ENCODE measurements at regions not wholly inside any gene's neighbourhood (a gene's known extent, or its start where the extent isn't known, plus 50 kb on each side); places are given as distances from the start of the nearest gene placed in this dataset.

DNA sequence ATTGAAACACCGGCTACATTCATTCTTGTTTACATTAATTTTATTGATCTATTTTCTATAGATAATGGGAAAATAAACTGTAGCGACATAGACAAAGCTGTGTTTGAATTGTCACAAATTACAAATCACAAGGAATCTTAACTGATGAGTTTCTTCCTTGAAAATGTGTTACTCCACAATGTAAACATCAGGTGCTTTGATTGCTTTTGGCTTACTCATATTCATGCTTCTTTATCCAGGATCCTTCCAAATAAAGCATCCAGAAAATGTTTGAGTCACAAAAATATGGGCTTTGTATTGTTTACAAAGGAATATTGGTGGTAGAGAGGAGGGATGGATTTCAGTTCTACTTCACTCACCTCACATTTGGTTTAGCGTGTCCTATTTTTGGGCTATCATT is 64.0 kb downstream of the BMP2 start:
- WGBS (ENCODE audit: insufficient coverage) = no CpG with 5 or more reads among the region's 3 CpGs
- no peaks in the 10 kb centered on the region for H3K27me3 ChIP-seq (ENCODE audit: control insufficient read depth, insufficient read depth, low read length)

DNA sequence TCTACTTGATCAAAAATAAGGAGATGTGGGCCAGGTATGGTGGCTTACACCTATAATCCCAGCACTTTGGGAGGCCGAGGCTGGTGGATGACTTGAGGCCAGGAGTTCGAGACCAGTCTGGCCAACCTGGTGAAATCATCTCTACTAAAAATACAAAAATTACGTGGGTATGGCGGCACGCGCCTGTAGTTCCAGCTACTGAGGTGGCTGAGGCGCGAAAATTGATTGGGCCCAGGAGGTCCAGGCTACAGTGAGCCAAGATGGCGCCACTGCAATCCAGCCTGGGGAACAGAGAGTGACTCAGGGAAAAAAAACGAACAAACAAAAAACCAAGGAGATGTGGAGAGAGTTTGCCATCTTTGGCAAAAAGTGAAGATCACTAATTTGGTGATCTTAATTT is 65.3 kb downstream of the BMP2 start:
- WGBS (ENCODE audit: insufficient coverage) = 97% methylated on average over 10 of the region's 10 CpGs

More for the DNA sequence above, 64.0 kb downstream of the BMP2 start:
- no peak for DNase-seq
- Histone ChIP-seq H3K36me3 (ENCODE audit: control insufficient read depth, insufficient read depth, low read length) (no peaks in the 10 kb centered on the region), H3K27ac (ENCODE audit: low read length) (no peak overlapping the region), H3K4me1 (ENCODE audit: control insufficient read depth, insufficient read depth, low read length) (no peaks in the 10 kb centered on the region), H3K4me3 (ENCODE audit: low read length) (no peak overlapping the region), H3K9me3 (replicated peaks; ENCODE audit: control insufficient read depth, low read depth, low read length) (no peaks in the 10 kb centered on the region)

DNA sequence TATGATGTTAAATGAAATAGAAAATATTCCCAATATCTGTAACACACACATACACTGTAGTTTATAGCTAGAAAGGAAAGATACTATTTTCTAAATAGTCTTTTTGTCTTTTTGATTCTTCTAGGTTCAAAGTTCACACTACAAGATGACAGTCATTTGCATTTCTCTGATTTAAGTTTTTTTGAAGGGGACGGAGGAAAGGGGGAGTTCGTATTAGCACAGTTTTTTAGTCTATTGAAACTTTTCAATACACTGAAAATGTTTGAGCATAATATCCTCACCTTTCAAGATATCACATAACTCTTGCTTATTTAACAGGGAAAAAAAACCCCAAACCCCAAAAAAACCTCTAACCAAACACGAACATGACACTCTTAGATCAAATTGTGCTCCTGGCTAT is 68.1 kb downstream of the BMP2 start:
- no CpG with 5 or more reads among the region's 3 CpGs for WGBS (ENCODE audit: insufficient coverage)
- no peaks in the 10 kb centered on the region for H3K9me3 ChIP-seq (replicated peaks; ENCODE audit: control insufficient read depth, low read depth, low read length)
- no peaks in the 10 kb centered on the region for H3K4me1 ChIP-seq (ENCODE audit: control insufficient read depth, insufficient read depth, low read length)
- H3K27ac ChIP-seq (ENCODE audit: low read length) = no peak overlapping the region
- no peaks in the 10 kb centered on the region for H3K36me3 ChIP-seq (ENCODE audit: control insufficient read depth, insufficient read depth, low read length)
- peaks cover 2% of the 10 kb centered on the region for H3K27me3 ChIP-seq (ENCODE audit: control insufficient read depth, insufficient read depth, low read length)
- no peak for DNase-seq
- H3K4me3 ChIP-seq (ENCODE audit: low read length) = no peak overlapping the region

More for the DNA sequence above, 65.3 kb downstream of the BMP2 start:
- H3K27ac ChIP-seq (ENCODE audit: low read length) = no peak overlapping the region
- no peak for DNase-seq
- no peaks in the 10 kb centered on the region for H3K4me1 ChIP-seq (ENCODE audit: control insufficient read depth, insufficient read depth, low read length)
- no peak overlapping the region for H3K4me3 ChIP-seq (ENCODE audit: low read length)
- H3K27me3 ChIP-seq (ENCODE audit: control insufficient read depth, insufficient read depth, low read length) = no peaks in the 10 kb centered on the region
- no peaks in the 10 kb centered on the region for H3K9me3 ChIP-seq (replicated peaks; ENCODE audit: control insufficient read depth, low read depth, low read length)
- no peaks in the 10 kb centered on the region for H3K36me3 ChIP-seq (ENCODE audit: control insufficient read depth, insufficient read depth, low read length)

DNA sequence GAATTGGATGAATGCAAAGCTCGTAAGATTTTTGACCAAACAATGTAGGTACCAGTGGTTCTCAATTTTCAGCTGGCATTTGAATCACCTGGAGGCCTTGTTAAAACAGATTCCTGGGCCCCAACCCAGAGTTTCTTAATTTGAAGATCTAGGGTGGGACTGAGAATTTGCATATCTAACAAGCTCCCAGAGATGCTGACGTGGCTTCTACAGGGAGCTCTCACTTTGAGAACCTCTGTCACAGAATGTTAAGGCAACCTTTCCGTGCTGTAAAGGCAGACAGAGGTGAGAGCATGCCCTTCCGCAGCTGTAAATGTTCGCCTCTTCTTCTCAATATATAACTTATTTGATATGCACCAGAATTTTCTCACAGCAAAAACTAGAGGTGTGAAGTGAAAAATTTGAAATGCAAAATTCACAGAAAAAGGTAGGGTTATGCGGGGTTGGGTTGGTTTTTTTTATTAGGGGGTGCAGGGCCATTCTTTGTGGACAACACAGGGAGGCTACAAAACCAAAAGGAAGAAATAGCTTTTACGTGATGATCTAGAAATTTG is 69.4 kb downstream of the BMP2 start:
- Histone ChIP-seq H3K36me3 (ENCODE audit: control insufficient read depth, insufficient read depth, low read length) (no peaks in the 10 kb centered on the region), H3K27ac (ENCODE audit: low read length) (no peak overlapping the region), H3K4me1 (ENCODE audit: control insufficient read depth, insufficient read depth, low read length) (no peaks in the 10 kb centered on the region), H3K4me3 (ENCODE audit: low read length) (no peak overlapping the region), H3K27me3 (ENCODE audit: control insufficient read depth, insufficient read depth, low read length) (peaks cover 2% of the 10 kb centered on the region), H3K9me3 (replicated peaks; ENCODE audit: control insufficient read depth, low read depth, low read length) (no peaks in the 10 kb centered on the region)
- DNase-seq = no peak
- 80% methylated on average over 3 of the region's 7 CpGs for WGBS (ENCODE audit: insufficient coverage)

DNA sequence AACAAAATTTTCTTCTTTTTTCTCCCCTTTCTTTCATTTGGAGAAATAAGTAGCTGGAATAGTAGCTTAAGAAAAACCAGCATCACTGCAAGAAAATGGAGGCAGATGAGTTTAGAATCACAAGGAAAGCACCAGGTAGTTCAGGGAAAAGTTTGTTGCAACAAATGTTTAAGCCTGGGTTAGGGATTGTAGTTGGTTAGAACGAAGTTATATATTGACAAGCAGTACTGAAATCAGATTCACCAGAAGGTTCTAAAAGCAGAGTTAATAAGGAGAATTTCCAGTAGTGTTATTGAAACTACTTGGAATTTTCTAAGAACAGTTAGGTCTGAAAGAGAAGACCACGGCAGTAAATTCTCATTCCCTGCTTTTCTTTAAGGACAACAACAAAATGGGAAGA is 70.2 kb downstream of the BMP2 start:
- H3K9me3 ChIP-seq (replicated peaks; ENCODE audit: control insufficient read depth, low read depth, low read length) = no peaks in the 10 kb centered on the region
- no peak for DNase-seq
- H3K36me3 ChIP-seq (ENCODE audit: control insufficient read depth, insufficient read depth, low read length) = no peaks in the 10 kb centered on the region
- peaks cover 2% of the 10 kb centered on the region for H3K27me3 ChIP-seq (ENCODE audit: control insufficient read depth, insufficient read depth, low read length)
- WGBS (ENCODE audit: insufficient coverage) = 60% methylated on average over 1 of the region's 2 CpGs
- no peak overlapping the region for H3K27ac ChIP-seq (ENCODE audit: low read length)
- no peaks in the 10 kb centered on the region for H3K4me1 ChIP-seq (ENCODE audit: control insufficient read depth, insufficient read depth, low read length)
- H3K4me3 ChIP-seq (ENCODE audit: low read length) = no peak overlapping the region

DNA sequence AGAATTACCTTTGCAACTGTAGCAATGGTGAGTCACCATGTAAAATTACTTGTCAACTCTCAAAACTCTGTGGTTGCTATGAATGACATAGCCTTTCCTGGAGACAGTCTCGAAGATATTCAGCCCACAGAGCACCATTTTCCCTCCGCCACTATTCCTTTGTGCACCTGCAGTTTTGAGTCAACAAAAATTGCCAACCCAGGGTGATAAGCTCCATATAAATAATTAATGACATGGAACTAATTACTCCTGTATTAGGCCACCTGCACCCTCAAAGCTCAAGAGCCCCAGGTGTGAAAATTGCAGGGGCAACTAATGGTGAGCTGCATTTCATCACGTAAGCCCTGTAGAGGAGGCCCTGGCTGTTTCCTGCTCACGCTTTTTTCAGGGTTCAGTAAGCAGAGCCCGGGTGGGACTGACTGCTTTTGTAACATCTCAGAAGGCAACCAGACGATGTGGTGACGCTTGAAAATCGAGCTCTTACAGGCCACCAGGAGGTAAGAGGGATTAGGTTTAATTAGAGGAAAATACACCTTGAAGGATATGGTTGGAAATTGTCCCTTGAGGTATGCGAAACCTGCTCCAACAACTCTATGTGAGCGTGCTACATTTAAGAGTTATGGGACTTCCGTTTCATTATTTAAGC is 70.8 kb downstream of the BMP2 start:
- peaks cover 2% of the 10 kb centered on the region for H3K27me3 ChIP-seq (ENCODE audit: control insufficient read depth, insufficient read depth, low read length)
- no peaks in the 10 kb centered on the region for H3K36me3 ChIP-seq (ENCODE audit: control insufficient read depth, insufficient read depth, low read length)
- 31% methylated on average over 7 of the region's 11 CpGs for WGBS (ENCODE audit: insufficient coverage)
- no peaks in the 10 kb centered on the region for H3K4me1 ChIP-seq (ENCODE audit: control insufficient read depth, insufficient read depth, low read length)
- no peak overlapping the region for H3K27ac ChIP-seq (ENCODE audit: low read length)
- H3K4me3 ChIP-seq (ENCODE audit: low read length) = no peak overlapping the region
- no peaks in the 10 kb centered on the region for H3K9me3 ChIP-seq (replicated peaks; ENCODE audit: control insufficient read depth, low read depth, low read length)
- DNase-seq = no peak

DNA sequence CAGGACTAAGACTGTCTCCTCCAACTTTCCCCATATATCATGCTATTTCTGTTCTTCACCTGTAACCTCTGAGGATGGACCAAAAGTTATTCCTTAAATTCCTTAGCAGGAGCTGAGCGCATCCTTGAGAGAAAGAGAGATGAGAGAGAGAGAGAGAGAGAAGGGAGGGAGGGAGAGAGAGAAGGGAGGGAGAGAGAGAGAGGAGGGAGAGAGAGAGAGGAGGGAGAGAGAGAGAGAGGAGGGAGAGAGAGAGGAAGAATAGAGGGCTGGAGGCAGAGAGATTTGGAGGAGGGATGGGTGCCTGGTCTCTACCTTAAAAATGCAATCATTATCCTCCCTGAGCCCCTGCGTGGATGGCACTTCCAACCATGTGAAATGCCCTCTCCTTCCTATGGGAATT is 73.6 kb downstream of the BMP2 start:
- DNase-seq = no peak
- no peak overlapping the region for H3K4me3 ChIP-seq (ENCODE audit: low read length)
- 100% methylated on average over 1 of the region's 2 CpGs for WGBS (ENCODE audit: insufficient coverage)
- no peaks in the 10 kb centered on the region for H3K9me3 ChIP-seq (replicated peaks; ENCODE audit: control insufficient read depth, low read depth, low read length)
- no peaks in the 10 kb centered on the region for H3K4me1 ChIP-seq (ENCODE audit: control insufficient read depth, insufficient read depth, low read length)
- H3K27me3 ChIP-seq (ENCODE audit: control insufficient read depth, insufficient read depth, low read length) = peaks cover 2% of the 10 kb centered on the region
- no peaks in the 10 kb centered on the region for H3K36me3 ChIP-seq (ENCODE audit: control insufficient read depth, insufficient read depth, low read length)
- no peak overlapping the region for H3K27ac ChIP-seq (ENCODE audit: low read length)

DNA sequence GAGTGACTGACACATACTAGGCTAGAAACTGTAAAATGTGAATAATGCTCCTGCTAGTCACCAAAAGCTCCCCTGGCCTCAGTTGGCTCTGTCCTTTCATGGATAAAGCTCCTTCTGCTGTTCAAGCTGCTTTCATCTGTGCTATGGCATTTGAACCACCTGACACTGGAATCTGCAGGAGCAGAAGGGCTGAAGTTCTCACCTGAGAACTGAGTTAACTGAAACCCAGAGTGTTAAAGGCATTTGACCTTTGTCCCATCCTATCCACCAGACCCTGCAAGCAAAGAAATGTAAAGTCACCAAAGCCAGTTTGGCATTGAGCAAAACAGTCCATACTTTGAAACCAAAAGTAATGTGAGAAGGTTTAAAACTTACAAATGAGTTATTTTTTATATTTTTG is 77.7 kb downstream of the BMP2 start:
- Histone ChIP-seq H3K27ac (ENCODE audit: low read length) (no peak overlapping the region), H3K9me3 (replicated peaks; ENCODE audit: control insufficient read depth, low read depth, low read length) (no peaks in the 10 kb centered on the region), H3K4me3 (ENCODE audit: low read length) (no peak overlapping the region), H3K36me3 (ENCODE audit: control insufficient read depth, insufficient read depth, low read length) (no peaks in the 10 kb centered on the region), H3K27me3 (ENCODE audit: control insufficient read depth, insufficient read depth, low read length) (no peaks in the 10 kb centered on the region), H3K4me1 (ENCODE audit: control insufficient read depth, insufficient read depth, low read length) (no peaks in the 10 kb centered on the region)
- DNase-seq = no peak

DNA sequence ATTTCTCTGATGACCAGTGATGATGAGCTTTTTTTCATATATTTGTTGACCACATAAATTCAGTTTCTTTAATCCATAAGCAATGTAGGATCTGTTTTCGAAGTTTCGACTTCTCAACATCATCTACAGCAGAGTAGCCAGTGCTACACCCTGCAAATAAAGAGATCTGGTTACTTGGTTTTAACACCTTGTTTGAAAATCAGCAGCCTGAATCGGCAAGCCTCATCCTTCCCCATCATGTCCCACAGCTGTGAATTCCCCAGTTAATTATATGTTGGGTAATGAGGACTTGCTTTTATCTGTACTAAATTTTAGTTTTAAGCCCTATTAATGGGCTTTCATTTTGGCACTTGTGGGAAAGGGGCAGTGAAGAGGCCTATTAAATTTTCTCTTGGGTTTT is 80.6 kb downstream of the BMP2 start:
- no peak overlapping the region for H3K4me3 ChIP-seq (ENCODE audit: low read length)
- no peak overlapping the region for H3K27ac ChIP-seq (ENCODE audit: low read length)
- H3K9me3 ChIP-seq (replicated peaks; ENCODE audit: control insufficient read depth, low read depth, low read length) = no peaks in the 10 kb centered on the region
- no peak for DNase-seq
- no peaks in the 10 kb centered on the region for H3K27me3 ChIP-seq (ENCODE audit: control insufficient read depth, insufficient read depth, low read length)
- H3K4me1 ChIP-seq (ENCODE audit: control insufficient read depth, insufficient read depth, low read length) = no peaks in the 10 kb centered on the region
- no CpG with 5 or more reads among the region's 3 CpGs for WGBS (ENCODE audit: insufficient coverage)
- H3K36me3 ChIP-seq (ENCODE audit: control insufficient read depth, insufficient read depth, low read length) = no peaks in the 10 kb centered on the region

DNA sequence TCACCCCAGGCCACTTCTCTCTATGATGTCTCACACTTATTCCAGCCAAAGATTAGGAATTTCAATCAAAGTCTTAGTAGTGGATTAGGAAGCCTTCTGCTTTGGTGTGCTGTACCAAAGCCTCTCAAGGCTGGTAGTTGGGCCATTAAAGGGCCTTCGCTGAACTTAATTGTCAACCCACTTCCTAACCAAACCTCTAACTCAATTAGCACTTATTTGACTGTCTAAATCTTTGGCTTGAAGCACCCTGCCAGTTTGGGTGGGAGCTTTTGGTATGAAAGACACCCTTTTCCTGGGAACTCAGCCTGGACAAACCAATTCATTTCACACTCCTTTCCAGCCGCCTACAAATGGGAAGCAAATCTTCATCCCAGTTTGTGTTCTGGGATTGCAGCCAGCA is 81.5 kb downstream of the BMP2 start:
- Histone ChIP-seq H3K27ac (ENCODE audit: low read length) (no peak overlapping the region), H3K4me1 (ENCODE audit: control insufficient read depth, insufficient read depth, low read length) (no peaks in the 10 kb centered on the region), H3K4me3 (ENCODE audit: low read length) (no peak overlapping the region), H3K27me3 (ENCODE audit: control insufficient read depth, insufficient read depth, low read length) (no peaks in the 10 kb centered on the region), H3K36me3 (ENCODE audit: control insufficient read depth, insufficient read depth, low read length) (no peaks in the 10 kb centered on the region), H3K9me3 (replicated peaks; ENCODE audit: control insufficient read depth, low read depth, low read length) (no peaks in the 10 kb centered on the region)
- no peak for DNase-seq
- no CpG with 5 or more reads among the region's 2 CpGs for WGBS (ENCODE audit: insufficient coverage)

DNA sequence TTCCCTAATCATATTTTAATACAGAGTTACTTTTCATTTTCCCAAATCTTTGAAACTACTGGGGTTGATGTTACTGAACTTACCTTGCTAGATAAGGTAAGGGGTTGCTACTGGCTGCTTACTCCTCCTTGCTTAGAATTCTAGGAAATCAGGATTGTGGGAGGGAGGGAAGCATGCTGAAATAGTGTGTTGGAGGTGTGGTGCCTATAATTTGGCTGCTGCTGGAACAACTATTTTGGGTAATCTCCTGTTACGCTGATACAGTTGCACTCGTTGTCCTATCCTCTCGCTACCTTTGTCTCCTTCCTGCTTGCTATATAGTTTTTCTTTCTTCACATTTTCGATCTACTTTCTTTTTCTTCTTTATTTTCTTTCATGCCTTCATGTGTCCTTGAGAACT is 83.7 kb downstream of the BMP2 start:
- no peak for DNase-seq
- Histone ChIP-seq H3K4me1 (ENCODE audit: control insufficient read depth, insufficient read depth, low read length) (no peaks in the 10 kb centered on the region), H3K27me3 (ENCODE audit: control insufficient read depth, insufficient read depth, low read length) (no peaks in the 10 kb centered on the region), H3K4me3 (ENCODE audit: low read length) (no peak overlapping the region), H3K9me3 (replicated peaks; ENCODE audit: control insufficient read depth, low read depth, low read length) (no peaks in the 10 kb centered on the region), H3K27ac (ENCODE audit: low read length) (no peak overlapping the region), H3K36me3 (ENCODE audit: control insufficient read depth, insufficient read depth, low read length) (no peaks in the 10 kb centered on the region)
- WGBS (ENCODE audit: insufficient coverage) = no CpG with 5 or more reads among the region's 4 CpGs
